ENCODE measurements at regions not wholly inside any gene's neighbourhood (a gene's known extent, or its start where the extent isn't known, plus 50 kb on each side); places are given as distances from the start of the nearest gene placed in this dataset.

DNA sequence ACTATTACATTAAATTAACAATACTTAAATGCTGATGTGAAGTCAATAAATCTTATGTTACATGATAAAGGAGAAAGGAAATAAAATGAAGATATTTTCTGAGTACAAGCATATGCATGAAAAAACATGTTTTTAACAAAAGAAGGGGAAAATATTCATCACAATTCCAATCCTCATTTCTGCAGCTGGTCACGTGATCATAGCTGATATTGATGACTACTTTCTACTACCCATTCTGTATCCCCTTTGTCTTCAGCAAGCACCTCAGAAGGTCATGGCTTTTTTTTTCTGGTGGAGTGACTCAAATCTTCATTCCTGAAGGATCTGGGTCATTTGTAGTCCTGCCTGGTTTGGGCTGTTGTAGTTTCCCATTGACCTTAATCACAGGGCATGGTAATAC lies 90.9 kb downstream of the CDO1 start:
- no peaks in the 10 kb centered on the region for H3K27me3 ChIP-seq (ENCODE audit: insufficient read depth, poor library complexity, severe bottlenecking)
- no peak overlapping the region for H3K27ac ChIP-seq (replicated peaks)
- no peak for DNase-seq (ENCODE audit: low read depth in 1 of 2, low spot score in 1 of 2)
- H3K4me3 ChIP-seq (replicated peaks; ENCODE audit: insufficient read depth, low read length) = no peak overlapping the region
- TF ChIP-seq GABPA (IDR thresholded peaks at IDR 0.05; ENCODE audit: low read depth) (no peak), SPI1 (IDR thresholded peaks at IDR 0.05; ENCODE audit: borderline replicate concordance, low read depth) (no peak), REST (IDR thresholded peaks at IDR 0.05; ENCODE audit: insufficient replicate concordance, low read depth) (no peak), POLR2AphosphoS5 (IDR thresholded peaks at IDR 0.05; ENCODE audit: low read depth) (no peak)
- TF ChIP-seq, protein P1, sequence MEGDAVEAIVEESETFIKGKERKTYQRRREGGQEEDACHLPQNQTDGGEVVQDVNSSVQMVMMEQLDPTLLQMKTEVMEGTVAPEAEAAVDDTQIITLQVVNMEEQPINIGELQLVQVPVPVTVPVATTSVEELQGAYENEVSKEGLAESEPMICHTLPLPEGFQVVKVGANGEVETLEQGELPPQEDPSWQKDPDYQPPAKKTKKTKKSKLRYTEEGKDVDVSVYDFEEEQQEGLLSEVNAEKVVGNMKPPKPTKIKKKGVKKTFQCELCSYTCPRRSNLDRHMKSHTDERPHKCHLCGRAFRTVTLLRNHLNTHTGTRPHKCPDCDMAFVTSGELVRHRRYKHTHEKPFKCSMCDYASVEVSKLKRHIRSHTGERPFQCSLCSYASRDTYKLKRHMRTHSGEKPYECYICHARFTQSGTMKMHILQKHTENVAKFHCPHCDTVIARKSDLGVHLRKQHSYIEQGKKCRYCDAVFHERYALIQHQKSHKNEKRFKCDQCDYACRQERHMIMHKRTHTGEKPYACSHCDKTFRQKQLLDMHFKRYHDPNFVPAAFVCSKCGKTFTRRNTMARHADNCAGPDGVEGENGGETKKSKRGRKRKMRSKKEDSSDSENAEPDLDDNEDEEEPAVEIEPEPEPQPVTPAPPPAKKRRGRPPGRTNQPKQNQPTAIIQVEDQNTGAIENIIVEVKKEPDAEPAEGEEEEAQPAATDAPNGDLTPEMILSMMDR (IDR thresholded peaks at IDR 0.05; ENCODE audit: insufficient read depth, low read length) = no peak

DNA sequence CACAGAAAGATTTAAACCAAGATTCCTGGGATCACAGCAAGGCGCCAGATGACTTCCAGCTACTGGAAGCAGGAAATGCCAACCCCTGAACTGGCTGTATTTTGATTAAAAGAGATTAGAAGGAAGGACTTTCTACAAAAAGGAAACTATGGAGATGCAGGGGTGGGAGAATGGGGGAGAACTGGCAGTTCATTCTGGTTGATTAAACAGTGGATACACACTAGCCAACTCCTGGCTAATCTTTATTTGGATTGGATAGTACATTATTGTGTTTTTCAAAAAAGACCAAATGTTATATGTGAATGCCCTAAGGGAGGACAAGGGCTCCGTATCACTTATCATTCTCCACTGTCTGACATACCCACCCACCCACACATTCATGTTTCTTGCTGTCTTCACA lies 93.2 kb downstream of the CDO1 start:
- Histone ChIP-seq H3K27me3 (ENCODE audit: insufficient read depth, poor library complexity, severe bottlenecking) (no peaks in the 10 kb centered on the region), H3K4me3 (replicated peaks; ENCODE audit: insufficient read depth, low read length) (no peak overlapping the region), H3K27ac (replicated peaks) (no peak overlapping the region)
- no peak for DNase-seq (ENCODE audit: low read depth in 1 of 2, low spot score in 1 of 2)
- no peak for TF ChIP-seq SPI1 (IDR thresholded peaks at IDR 0.05; ENCODE audit: borderline replicate concordance, low read depth)
- TF ChIP-seq GABPA (IDR thresholded peaks at IDR 0.05; ENCODE audit: low read depth) = no peak
- no peak for TF ChIP-seq REST (IDR thresholded peaks at IDR 0.05; ENCODE audit: insufficient replicate concordance, low read depth)
- TF ChIP-seq, protein P1 (IDR thresholded peaks at IDR 0.05; ENCODE audit: insufficient read depth, low read length) = no peak
- no peak for TF ChIP-seq POLR2AphosphoS5 (IDR thresholded peaks at IDR 0.05; ENCODE audit: low read depth)

DNA sequence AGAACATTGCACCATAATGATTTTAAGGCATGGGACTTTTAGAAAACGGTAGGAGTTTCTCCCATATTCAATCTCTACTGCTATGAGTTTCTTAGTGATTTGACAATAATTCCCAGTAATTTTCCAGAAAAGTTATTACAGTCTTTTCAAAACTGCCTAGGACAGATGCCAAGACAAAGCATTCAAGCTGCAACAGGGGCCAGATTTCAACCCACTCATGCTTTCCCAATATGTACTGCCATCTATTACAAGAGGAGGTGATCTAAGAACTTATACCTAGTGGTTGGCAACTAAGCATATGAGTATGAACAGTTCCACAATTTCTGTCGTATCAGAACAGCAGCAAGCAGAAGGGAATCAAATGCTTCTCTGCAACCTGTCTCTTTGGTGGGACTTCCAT lies 95.1 kb upstream of the TMED7 start:
- H3K4me3 ChIP-seq (replicated peaks; ENCODE audit: insufficient read depth, low read length) = no peak overlapping the region
- DNase-seq (ENCODE audit: low read depth in 1 of 2, low spot score in 1 of 2) = no peak
- TF ChIP-seq GABPA (IDR thresholded peaks at IDR 0.05; ENCODE audit: low read depth) = no peak
- TF ChIP-seq POLR2AphosphoS5 (IDR thresholded peaks at IDR 0.05; ENCODE audit: low read depth) = no peak
- no peak for TF ChIP-seq SPI1 (IDR thresholded peaks at IDR 0.05; ENCODE audit: borderline replicate concordance, low read depth)
- TF ChIP-seq REST (IDR thresholded peaks at IDR 0.05; ENCODE audit: insufficient replicate concordance, low read depth) = no peak
- TF ChIP-seq, protein P1 (IDR thresholded peaks at IDR 0.05; ENCODE audit: insufficient read depth, low read length) = no peak
- no peaks in the 10 kb centered on the region for H3K27me3 ChIP-seq (ENCODE audit: insufficient read depth, poor library complexity, severe bottlenecking)
- H3K27ac ChIP-seq (replicated peaks) = no peak overlapping the region

Data from HL-60 (cell line).